Renal cortex interstitium (tissue), 11 donors: ENCODE measurements at regions not wholly inside any gene's neighbourhood (a gene's known extent, or its start where the extent isn't known, plus 50 kb on each side); places are given as distances from the start of the nearest gene placed in this dataset.

Experiments used
- DNase-seq, 11 donors: peaks; one replicate each; pipeline ENCODE4 v3.0.0-alpha.2; 2013; ENCODE audit warnings: low read depth in 9 of 11, low spot score in 4 of 11; ENCODE audit errors: extremely low read depth in 1 of 11

DNA sequence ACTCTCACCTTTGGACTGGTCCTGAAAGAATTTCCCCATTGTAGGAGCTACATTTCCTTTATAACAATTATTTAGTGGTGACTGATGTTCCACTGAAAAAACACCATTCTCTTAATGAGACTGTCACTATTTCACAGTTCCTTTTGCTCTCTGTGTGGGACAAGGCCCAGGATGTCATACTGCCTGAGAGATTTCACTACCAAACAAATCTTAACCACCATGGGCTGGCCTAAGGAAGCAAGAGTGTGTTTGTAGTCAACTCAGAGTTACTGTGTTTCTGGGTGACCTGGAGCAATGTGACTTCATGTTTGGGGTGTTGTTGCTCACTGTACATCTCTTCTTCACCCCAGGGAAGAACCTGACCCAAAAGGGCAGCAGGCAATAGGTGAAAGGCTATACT, 50.1 kb upstream of the ZNF608 start:
- DNase-seq = no peak

DNA sequence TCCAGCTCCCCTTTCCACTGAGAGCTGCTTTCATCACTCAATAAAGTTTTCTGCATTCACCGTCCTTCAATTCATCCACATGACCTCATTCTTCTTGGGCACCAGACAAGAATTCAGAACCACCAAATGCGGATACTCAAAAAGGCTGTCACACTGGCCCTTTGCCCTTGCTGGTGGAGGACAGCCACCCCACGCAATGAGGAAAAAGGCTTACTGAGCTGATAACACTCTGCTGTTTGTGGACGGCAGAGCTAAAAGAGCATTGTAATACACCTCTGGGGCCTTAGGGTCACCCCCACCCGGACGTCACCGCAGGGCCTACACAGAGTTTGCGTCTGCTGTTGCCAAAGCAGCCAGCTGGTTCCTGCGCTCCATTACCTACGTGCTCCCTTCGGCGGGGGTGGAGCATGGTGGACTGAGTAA, 51.2 kb upstream of the ZNF608 start:
- no peak for DNase-seq

DNA sequence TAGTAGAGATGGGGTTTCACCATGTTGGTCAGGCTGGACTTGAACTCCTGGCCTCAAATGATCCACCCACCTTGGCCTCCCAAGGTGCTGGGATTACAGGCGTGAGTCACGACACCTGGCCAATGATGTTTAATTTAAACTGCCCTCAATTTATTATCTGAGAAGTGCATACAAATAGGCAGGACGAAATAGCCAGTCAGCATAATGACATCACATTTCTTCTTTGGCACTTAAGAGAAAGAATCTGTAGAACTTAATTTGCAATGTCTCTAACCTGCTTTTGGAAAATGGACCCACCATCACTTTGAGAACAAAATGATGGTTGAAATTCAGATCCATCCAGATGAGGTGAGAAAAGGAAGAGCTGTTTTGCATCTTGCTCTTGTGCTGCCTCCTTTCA, 52.5 kb upstream of the ZNF608 start:
- no peak for DNase-seq

DNA sequence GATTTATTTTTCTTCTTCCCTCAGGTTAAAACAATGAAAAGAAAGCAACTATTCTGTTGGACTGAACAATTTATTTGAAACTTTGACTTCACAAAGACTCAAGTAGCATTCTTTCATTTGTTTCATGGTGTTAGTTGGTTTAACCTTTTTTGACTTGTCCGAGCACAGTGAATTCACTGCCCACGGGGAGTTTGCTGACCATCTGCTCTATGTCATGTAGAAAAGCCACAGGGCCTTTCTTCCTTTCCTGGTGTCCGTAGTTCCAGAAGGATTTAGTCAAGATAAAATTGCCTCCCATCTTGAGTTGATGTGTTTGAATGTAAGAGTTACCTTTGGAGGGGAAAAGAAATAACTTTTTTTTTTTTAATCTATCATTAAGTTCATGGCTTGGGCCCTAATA, 55.1 kb upstream of the ZNF608 start:
- peak in 2 of 11 donors; percentile 14 to 18 for DNase-seq

DNA sequence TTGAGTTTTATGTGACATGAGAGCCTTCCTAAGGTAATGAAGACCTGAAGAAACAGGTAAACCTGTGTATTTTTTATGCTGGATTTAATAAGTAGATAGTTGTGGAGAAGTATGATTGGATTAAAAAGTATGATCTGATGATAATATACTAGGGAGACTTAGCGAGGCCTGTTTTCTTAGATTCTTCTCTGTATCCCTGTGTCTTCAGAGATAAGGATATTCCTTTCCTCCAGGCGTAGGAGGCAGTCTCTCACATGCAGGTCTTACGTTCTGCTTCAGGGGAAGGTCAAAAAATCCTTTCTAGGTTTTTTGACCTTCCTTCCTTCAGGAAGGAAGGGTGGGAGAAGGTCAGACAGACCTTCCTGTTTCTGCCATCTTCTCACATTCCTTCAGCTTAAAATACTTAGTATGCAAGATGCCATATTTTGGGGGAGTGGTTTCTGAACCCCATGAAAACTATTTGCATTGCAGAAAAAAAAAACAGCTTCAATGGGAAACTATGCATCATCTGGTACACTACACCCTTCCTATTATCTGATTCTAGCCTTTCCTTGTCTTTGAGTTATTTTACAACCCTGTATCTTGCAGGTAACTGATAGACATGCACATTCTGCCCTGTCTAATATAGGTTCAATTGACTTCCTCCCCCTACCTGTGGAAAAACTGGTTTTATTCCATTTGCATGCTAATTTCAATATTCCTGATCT, 57.3 kb upstream of the ZNF608 start:
- no peak for DNase-seq

DNA sequence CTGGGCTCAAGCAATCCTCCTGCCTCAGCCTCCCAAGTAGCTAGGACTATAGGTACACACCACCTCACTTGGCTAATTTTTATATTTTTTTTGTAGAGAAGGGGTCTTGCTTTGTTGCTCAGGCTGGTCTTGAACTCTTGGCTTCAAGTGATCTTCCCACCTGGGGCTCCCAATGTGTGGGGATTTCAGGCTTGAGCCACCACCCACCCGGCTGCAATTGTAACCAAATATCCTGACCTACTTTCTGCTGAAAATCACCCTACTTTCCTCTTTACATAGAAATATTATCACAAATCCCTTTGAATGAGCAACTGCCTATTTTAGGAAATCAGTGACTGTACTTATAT, 59.6 kb upstream of the ZNF608 start:
- DNase-seq = no peak

DNA sequence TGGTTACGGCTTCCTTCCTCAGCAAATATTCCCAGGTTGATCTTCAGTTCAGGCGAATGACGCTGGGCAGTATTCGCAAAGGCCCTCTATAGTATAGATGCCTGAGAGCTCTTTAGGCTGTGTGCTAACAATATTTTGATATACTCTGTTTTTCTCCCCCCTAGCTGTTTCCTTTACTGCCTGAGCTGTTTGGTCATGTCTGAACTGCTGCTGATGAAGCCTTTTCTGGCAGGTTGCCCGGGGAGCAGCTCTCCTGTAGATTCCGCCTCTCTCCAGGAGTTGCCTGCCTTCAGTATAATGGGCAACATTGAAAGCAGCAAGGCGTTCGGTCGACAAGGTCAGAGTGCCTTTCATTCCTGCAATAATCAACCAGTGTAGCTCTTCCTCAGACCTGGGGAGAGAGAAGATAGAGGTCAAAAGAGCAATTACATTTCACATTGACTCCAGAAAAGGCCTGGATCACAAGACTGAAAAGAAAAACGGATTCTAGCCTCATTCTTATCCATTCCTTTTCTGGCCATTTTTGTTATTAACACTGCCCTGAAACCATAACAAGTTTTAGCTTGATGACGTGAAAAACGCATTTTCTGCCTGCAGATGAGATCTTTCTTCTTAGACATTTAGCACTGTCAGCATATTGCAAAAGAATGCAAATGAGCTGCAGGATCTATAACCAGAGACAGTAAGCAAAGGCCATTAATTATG, 60.1 kb upstream of the ZNF608 start:
- DNase-seq = peak; percentile 74 to 94 (median 81)

DNA sequence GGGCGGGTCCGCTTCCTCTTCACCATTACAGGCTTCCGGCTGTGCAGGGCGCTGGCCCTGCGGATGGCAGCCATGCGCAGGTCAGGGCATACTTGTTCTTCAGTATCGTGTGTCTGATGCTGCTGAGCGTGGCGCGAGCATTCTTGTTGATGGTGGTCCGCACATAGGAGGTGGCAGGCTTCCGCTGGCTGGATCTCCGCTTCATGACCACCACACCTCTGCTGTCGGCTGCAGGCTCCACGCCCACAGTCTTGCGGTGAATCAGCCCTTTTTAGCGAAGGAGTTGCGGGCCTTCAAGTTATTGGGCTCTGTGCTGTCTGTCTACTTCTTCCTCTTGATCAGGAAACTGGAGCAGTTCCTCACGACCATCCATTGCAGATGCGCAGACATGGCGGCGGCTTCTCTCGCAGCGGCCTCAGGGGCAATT, 62.4 kb upstream of the ZNF608 start:
- no peak for DNase-seq

DNA sequence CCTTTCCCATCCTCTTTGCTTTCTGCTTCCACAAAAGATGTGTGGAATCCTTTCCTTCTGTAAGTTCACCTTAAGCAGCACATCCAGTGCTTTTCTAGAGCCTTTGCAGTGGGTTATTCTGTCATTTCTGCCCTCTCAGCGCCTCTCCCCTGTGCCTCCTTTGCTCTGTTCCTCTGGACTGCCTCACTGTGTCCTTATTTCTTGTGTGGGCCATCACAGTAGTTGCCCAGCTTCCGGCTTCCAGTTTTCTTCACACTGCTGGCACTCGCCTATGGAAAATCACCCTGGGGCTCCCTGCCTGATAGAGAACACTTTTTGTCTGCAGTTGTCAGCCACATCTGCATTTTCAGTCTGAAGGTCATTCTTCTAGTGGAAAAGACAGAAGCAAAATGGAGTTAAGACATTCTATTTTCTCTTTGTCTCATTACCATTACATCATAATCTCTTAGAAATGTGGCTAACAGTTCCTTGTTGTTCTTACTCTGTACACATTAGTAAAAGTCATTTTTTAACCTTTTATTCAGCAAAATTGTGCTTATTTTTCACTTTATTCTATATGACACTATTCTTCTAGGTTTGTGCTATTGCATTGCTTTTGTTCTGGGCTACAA, 64.1 kb upstream of the ZNF608 start:
- no peak for DNase-seq

DNA sequence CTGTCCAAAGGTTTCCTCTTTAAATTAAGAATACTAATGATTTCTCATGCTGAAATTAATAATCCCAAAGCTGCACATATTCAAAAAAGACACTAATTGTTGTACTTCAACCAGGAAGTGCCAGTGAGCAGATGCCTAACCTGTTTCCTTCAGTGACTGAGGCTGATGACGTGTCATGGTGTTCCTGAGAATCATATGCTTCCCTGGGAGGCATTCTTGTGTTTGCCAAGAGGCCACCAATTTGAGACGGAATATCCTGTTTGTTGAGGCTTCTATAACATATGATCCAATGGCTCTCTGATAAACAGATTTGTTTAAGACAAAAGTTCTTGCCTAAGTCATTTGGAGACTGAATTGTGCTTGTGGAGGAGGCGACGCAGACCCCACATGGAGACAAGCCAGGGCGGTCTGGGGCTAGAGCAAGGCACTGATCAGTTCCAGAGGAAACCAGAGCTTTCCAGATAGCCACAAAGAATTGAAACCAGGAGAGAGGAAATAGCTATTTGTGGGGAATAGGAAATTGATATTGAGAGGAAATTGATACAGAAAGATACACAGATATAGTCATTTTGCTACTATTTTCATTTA, 66.4 kb upstream of the ZNF608 start:
- DNase-seq = no peak

DNA sequence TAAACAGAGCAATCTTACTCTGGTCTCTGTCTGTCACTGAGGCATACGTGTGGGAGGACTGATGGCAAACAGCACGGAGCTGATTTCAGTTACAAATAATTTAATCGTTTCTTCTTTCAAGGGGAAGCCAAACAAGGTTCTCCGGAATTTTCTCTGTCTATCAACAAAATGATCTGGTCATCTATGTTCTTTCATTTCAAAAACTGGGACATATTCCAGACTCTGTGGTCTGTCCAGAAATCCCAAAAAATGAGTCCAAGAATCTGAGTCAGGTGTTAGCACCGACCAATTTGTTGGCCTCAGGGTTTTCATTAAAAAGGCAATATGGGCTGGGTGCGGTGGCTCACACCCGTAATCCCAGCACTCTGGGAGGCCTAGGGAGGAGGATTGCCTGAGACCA, 69.9 kb upstream of the ZNF608 start:
- no peak for DNase-seq

DNA sequence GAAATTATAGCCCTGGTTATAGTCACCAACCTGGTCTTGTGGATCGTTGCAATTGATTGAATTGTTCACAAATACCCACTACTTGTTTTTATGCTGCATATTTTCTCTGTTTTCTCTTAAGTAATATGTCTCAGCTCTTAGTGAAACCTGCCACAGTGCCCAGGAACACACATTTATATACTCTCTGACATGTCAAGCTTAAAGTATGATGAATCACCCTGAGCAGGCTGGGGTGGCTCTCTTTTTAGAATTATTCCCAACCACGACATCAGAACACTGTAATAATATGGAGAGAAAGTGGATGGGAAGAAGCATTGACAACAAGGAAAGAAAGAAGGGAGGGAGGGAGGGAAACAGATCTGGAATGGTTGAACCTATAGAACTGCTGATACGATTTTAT, 72.8 kb upstream of the ZNF608 start:
- no peak for DNase-seq

DNA sequence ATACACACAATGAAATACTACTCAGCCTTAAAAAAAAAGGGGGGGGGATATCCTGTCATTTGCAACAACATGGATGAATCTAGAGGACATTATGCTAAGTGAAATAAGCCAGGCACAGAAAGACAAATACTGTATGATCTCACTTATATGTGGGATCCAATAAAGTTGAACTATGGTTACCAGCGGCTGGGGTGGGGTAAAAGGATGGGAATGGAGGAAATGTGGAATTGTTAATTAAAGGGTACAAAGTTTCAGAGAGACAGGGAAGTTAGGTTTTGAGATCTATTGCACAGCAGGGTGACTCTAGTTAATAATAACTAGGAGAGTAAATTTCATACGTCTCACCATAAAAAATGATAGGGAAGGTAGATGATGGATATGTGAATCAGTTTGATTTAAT, 76.2 kb upstream of the ZNF608 start:
- DNase-seq = no peak

DNA sequence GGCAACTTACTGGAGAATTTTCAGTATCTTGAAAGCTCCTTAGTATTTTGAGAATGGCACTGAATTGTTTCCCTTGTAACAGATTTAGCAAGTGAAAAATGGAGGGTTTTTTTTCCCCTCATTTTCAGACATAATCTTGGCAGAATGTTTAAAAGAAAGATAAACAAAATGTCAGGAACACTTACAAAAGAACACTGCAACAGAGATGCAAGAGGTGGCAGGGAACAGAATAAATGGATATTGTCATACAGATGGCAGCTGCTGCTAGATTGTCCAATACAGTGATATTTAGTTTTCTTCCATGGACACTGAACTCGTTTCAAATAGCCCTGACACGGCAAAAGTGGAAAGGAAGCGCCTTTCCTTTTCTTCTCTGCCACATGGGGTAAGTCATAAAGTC, 76.9 kb upstream of the ZNF608 start:
- no peak for DNase-seq

DNA sequence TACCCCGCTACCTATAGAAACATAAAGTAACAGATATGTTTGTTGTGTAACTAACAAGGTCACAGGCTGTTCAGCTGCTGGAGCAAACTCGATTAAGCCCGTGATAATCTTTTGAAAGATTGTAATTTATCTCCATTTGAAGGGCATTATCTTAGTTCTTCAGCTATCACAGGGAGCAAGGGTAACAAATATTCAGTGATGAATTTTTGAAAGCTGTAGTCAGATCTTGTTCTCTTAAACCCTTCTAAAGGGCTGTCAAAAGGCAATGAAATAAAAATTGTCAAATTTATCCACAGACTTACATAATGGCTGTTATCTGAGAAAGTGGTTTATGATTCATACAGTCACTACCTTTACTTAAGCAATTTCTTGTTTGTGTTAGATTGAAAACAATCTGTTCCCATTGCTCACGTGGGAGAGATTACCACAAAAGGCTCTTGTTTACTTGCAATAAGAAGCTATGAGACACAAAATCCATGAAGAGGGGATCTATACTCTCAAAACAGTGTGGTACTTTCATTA, 78.3 kb upstream of the ZNF608 start:
- no peak for DNase-seq

DNA sequence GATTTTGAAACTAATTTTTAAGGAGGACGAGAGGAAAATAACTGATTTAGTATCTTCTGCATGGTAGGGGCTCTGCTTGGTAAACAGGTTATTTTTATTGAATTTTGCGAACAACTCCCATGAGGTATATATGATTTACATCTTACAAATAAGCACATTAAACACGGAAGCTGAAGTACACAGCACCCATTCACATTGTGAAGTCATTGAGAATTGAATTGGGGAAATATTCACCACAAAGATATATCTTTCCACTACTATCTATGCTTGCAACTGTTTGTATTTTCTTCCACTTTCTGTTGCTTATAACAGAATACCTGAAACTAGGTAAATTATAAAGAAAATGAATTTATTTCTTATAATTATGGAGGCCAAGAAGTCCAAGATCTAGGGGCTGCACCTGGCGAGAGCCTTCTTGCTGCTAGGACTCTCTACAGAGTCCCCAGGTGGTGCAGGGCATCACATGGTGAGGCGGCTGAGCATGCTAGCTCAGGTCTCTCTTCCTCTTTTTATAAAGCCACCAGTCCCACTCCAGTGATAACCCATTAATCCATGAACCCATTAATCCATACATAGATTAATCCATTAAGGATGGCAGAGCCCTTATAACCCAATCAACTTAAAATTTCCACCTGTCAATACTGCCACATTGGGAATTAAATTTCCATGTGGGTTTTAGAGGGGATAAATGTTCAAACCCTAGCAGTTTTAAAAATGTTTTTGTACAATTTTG, 79.0 kb upstream of the ZNF608 start:
- no peak for DNase-seq

DNA sequence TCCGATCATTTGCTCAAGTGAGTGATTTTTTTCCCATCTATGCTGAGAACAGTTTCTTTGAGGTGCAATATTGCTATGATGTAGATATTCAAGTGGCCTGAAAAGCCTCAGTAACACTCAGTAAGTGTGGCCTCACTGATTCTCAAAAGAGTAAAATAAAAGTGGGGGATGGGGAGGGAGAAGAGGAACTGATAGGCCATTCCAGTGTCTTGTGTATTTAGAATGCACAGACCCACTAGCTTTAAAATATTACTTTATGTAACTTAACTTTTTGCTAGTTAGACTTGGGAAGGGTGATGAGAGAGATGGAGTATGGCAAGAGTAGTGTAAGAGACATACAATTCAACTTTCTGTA, 79.5 kb upstream of the ZNF608 start:
- no peak for DNase-seq

DNA sequence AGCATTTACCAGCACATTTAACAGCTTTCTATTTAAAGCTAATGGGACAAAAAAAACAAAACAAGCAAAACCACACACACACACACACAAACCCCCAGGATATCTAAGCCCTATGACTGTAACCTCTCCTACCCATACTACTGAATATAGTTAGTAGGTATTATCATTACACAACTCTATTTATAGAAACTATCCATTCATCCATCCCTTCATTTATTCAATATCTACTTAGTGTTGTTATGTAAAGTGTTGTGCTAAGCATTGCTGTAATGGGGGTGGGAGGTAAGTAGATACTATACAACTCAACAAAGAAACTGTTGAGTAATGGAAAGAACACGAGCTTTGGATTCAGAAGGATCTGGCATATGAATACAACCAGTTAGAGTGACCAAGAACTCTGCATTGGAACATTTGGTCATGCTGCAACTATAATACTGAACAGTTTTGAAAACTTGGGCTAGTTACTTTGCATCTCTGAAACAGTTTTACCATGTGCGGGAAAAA, 82.3 kb upstream of the ZNF608 start:
- DNase-seq = no peak

DNA sequence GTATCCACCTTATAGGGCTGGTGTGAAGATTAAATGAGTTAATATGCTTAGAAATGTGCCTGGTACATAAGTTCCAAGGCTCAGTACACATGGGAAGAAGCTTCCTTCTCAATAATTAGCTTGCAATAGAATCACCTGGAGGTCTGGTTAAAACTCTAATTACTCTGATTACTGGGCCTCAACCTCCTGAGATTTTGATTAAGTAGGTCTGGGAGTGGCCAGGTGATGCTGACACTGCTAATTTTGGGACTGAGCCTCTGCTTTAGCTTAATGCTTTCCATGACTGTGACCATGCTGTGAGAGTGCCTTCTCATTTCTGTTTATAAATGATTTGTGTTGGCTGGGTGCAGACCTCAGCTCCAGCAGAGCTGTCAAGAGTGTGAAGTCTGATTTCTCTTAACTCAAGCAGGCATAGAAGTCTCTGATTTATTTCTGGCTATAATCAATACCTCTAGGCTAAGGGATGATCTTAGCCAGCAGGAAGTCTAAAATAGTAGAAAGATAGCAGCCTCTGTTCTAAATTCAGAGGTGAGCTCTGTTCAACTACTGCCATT, 85.3 kb upstream of the ZNF608 start:
- no peak for DNase-seq
